Nephron progenitor cell (in vitro differentiated cells): ENCODE measurements at regions not wholly inside any gene's neighbourhood (a gene's known extent, or its start where the extent isn't known, plus 50 kb on each side); places are given as distances from the start of the nearest gene placed in this dataset.

Source experiments
- DNase-seq: peaks from one replicate; pipeline ENCODE4 v3.0.0; 2021
- H3K27ac Mint-ChIP-seq: 2 replicates; pipeline ENCODE4 v1.8.0; 2021; ENCODE audit warnings: mild to moderate bottlenecking, moderate library complexity, mixed read lengths
- H3K27me3 Mint-ChIP-seq: 2 replicates; pipeline ENCODE4 v1.8.0; 2021; ENCODE audit warnings: mild to moderate bottlenecking, low read depth, mixed read lengths; ENCODE audit not compliant: poor library complexity
- H3K36me3 Mint-ChIP-seq: 2 replicates; pipeline ENCODE4 v1.8.0; 2021; ENCODE audit warnings: low read depth, mixed read lengths
- H3K4me1 Mint-ChIP-seq: 2 replicates; pipeline ENCODE4 v1.8.0; 2021; ENCODE audit warnings: mixed read lengths
- H3K4me3 Mint-ChIP-seq: 2 replicates; pipeline ENCODE4 v1.8.0; 2021; ENCODE audit warnings: mild to moderate bottlenecking, moderate library complexity, mixed read lengths
- H3K9me3 Mint-ChIP-seq: 2 replicates; pipeline ENCODE4 v1.8.0; 2021; ENCODE audit warnings: mild to moderate bottlenecking, moderate library complexity, mixed read lengths
- CTCF ChIP-seq: fragments of 200-600 bp; sonication (generic); IDR thresholded peaks from 2 replicates; pipeline ENCODE4 v1.5.0; 2021; ENCODE audit warnings: antibody characterized with exemption

- no peak overlapping the region for H3K4me3 Mint-ChIP-seq
- TF ChIP-seq CTCF: no peak
- H3K27me3 Mint-ChIP-seq: no peaks in the 10 kb centered on the region
- H3K27ac Mint-ChIP-seq: no peak overlapping the region
- no peaks in the 10 kb centered on the region for H3K36me3 Mint-ChIP-seq
- no peak for DNase-seq
- no peaks in the 10 kb centered on the region for H3K9me3 Mint-ChIP-seq
- no peaks in the 10 kb centered on the region for H3K4me1 Mint-ChIP-seq
These were observed 120.2 kb upstream of the GK2 start for GRCh38 chr4:79528241-79528706.

- Mint-ChIP-seq H3K4me3 (no peak overlapping the region), H3K4me1 (no peaks in the 10 kb centered on the region), H3K27ac (no peak overlapping the region), H3K9me3 (no peaks in the 10 kb centered on the region), H3K36me3 (no peaks in the 10 kb centered on the region), H3K27me3 (no peaks in the 10 kb centered on the region)
- no peak for TF ChIP-seq CTCF
- no peak for DNase-seq
These were observed 118.9 kb upstream of the GK2 start for GRCh38 chr4:79526641-79527565.

- Mint-ChIP-seq H3K4me1 (no peaks in the 10 kb centered on the region), H3K36me3 (no peaks in the 10 kb centered on the region), H3K27me3 (no peaks in the 10 kb centered on the region), H3K9me3 (peaks cover 6% of the 10 kb centered on the region), H3K4me3 (no peak overlapping the region), H3K27ac (no peak overlapping the region)
- no peak for DNase-seq
- no peak for TF ChIP-seq CTCF
These were observed 108.1 kb upstream of the GK2 start for GRCh38 chr4:79516114-79516513.

GRCh38 chr4:79514621-79515329, 106.7 kb upstream of the GK2 start:
- Mint-ChIP-seq H3K36me3 (no peaks in the 10 kb centered on the region), H3K4me3 (no peak overlapping the region), H3K4me1 (no peaks in the 10 kb centered on the region), H3K27ac (no peak overlapping the region), H3K9me3 (peaks cover 6% of the 10 kb centered on the region), H3K27me3 (no peaks in the 10 kb centered on the region)
- no peak for TF ChIP-seq CTCF
- DNase-seq: no peak

- H3K4me1 Mint-ChIP-seq: no peaks in the 10 kb centered on the region
- H3K4me3 Mint-ChIP-seq: no peak overlapping the region
- no peak for TF ChIP-seq CTCF
- no peaks in the 10 kb centered on the region for H3K9me3 Mint-ChIP-seq
- no peaks in the 10 kb centered on the region for H3K27me3 Mint-ChIP-seq
- H3K36me3 Mint-ChIP-seq: no peaks in the 10 kb centered on the region
- DNase-seq: no peak
- no peak overlapping the region for H3K27ac Mint-ChIP-seq
These were observed 105.5 kb upstream of the GK2 start for GRCh38 chr4:79513576-79513975.
